Neuronal stem cell (in vitro differentiated cells): ENCODE measurements at regions not wholly inside any gene's neighbourhood (a gene's known extent, or its start where the extent isn't known, plus 50 kb on each side); places are given as distances from the start of the nearest gene placed in this dataset.
A peak's percentile ranks its signal among the peaks of the same experiment; 100 is the strongest.
"Not testable (repeated sequence)": the region's sequence is repeated elsewhere in the genome, so short reads cannot be mapped to it uniquely, and the experiment has no call there.

ENCODE experiments used
- DNase-seq: peaks from one replicate; pipeline ENCODE4 v3.0.0-alpha.2; 2013; ENCODE audit warnings: low spot score
- H2AFZ ChIP-seq: one replicate; pipeline ENCODE4 v1.6.1; 2013; ENCODE audit warnings: mild to moderate bottlenecking, low read length, inconsistent platforms
- H2AK5ac ChIP-seq: 2 replicates; pipeline ENCODE4 v1.6.1; 2013; ENCODE audit warnings: low read depth, mild to moderate bottlenecking, inconsistent platforms, low read length, moderate library complexity, mixed read lengths
- H2BK120ac ChIP-seq: 2 replicates; pipeline ENCODE4 v1.6.1; 2013; ENCODE audit warnings: low read depth, mild to moderate bottlenecking, inconsistent platforms, low read length, moderate library complexity, mixed read lengths
- H2BK12ac ChIP-seq: one replicate; pipeline ENCODE4 v1.6.1; 2013; ENCODE audit warnings: low read length, inconsistent platforms
- H2BK15ac ChIP-seq: 2 replicates; pipeline ENCODE4 v1.6.1; 2013; ENCODE audit warnings: mild to moderate bottlenecking, low read length, inconsistent platforms, mixed read lengths
- H2BK5ac ChIP-seq: one replicate; pipeline ENCODE4 v1.6.1; 2013; ENCODE audit warnings: inconsistent platforms, mild to moderate bottlenecking, low read length, moderate library complexity
- H3K14ac ChIP-seq: one replicate; pipeline ENCODE4 v1.6.1; 2013; ENCODE audit warnings: low read length, inconsistent platforms
- H3K18ac ChIP-seq: 2 replicates; pipeline ENCODE4 v1.6.1; 2013; ENCODE audit warnings: low read length, inconsistent platforms
- H3K23ac ChIP-seq: 2 replicates; pipeline ENCODE4 v1.6.1; 2013; ENCODE audit warnings: low read depth, mild to moderate bottlenecking, mixed read lengths, low read length, inconsistent platforms; ENCODE audit not compliant: poor library complexity
- H3K27ac ChIP-seq: replicated peaks from 3 replicates; pipeline ENCODE4 v1.5.1; 2013; ENCODE audit warnings: low read length, inconsistent platforms
- H3K27me3 ChIP-seq, 3 experiments: 2 replicates each; pipeline ENCODE4 v1.6.1; 2013; ENCODE audit warnings: low read length in 3 of 3, mild to moderate bottlenecking in 2 of 3, inconsistent platforms in 1 of 3, low read depth in 1 of 3, mixed read lengths in 1 of 3, moderate library complexity in 1 of 3; ENCODE audit not compliant: control insufficient read depth in 3 of 3, insufficient read depth in 3 of 3
- H3K36me3 ChIP-seq, 2 donors: replicated peaks in 1 of 2; 2 replicates each; pipeline ENCODE4 v1.6.1; 2013; ENCODE audit warnings: low read length in 2 of 2; ENCODE audit not compliant: control insufficient read depth in 2 of 2, insufficient read depth in 2 of 2
- H3K4ac ChIP-seq: 2 replicates; pipeline ENCODE4 v1.6.1; 2013; ENCODE audit warnings: inconsistent platforms, mild to moderate bottlenecking, low read length, moderate library complexity
- H3K4me1 ChIP-seq, 2 donors: 1 replicate in 1 of 2; 2 replicates in 1 of 2; pipeline ENCODE4 v1.6.1; 2013; ENCODE audit warnings: low read length in 2 of 2, low read depth in 1 of 2; ENCODE audit not compliant: control insufficient read depth in 2 of 2, insufficient read depth in 1 of 2
- H3K4me2 ChIP-seq: one replicate; pipeline ENCODE4 v1.6.1; 2013; ENCODE audit warnings: mild to moderate bottlenecking, low read length, inconsistent platforms; ENCODE audit not compliant: insufficient read depth, poor library complexity, severe bottlenecking
- H3K4me3 ChIP-seq, 2 donors: 2 replicates each; pipeline ENCODE4 v1.5.1; 2013; ENCODE audit warnings: low read length in 2 of 2, mild to moderate bottlenecking in 2 of 2, inconsistent platforms in 1 of 2, moderate library complexity in 1 of 2
- H3K79me1 ChIP-seq: one replicate; pipeline ENCODE4 v1.6.1; 2013; ENCODE audit warnings: low read depth, mild to moderate bottlenecking, inconsistent platforms, low read length, moderate library complexity
- H3K9ac ChIP-seq: one replicate; pipeline ENCODE4 v1.6.1; 2013; ENCODE audit warnings: mild to moderate bottlenecking, low read depth, low read length, inconsistent platforms; ENCODE audit not compliant: poor library complexity
- H3K9me3 ChIP-seq, 2 donors: replicated peaks in 1 of 2; 2 replicates each; pipeline versions ENCODE3 to v1.6.1; 2013; ENCODE audit warnings: low read length in 2 of 2, mild to moderate bottlenecking in 2 of 2, inconsistent platforms in 1 of 2, low read depth in 1 of 2, mixed read lengths in 1 of 2, moderate library complexity in 1 of 2; ENCODE audit not compliant: control insufficient read depth in 2 of 2, insufficient read depth in 1 of 2
- H4K8ac ChIP-seq: one replicate; pipeline ENCODE4 v1.6.1; 2013; ENCODE audit warnings: low read depth, mild to moderate bottlenecking, inconsistent platforms, low read length, moderate library complexity
- H4K91ac ChIP-seq: one replicate; pipeline ENCODE4 v1.6.1; 2013; ENCODE audit warnings: low read length, low read depth, mild to moderate bottlenecking, inconsistent platforms; ENCODE audit not compliant: poor library complexity
- WGBS, 2 donors: extraction: QIAGEN DNeasy Blood & Tissue Kit; methylation state at CpG; one replicate each; pipeline ENCODE4 v1.1.7; 2013; ENCODE audit warnings: missing lambda C conversion rate in 2 of 2, mixed read lengths in 1 of 2; ENCODE audit not compliant: insufficient read length in 2 of 2, insufficient replicate concordance in 1 of 2; ENCODE audit errors: extremely low coverage in 2 of 2; 5-methylcytosine and 5-hydroxymethylcytosine counted together

DNA sequence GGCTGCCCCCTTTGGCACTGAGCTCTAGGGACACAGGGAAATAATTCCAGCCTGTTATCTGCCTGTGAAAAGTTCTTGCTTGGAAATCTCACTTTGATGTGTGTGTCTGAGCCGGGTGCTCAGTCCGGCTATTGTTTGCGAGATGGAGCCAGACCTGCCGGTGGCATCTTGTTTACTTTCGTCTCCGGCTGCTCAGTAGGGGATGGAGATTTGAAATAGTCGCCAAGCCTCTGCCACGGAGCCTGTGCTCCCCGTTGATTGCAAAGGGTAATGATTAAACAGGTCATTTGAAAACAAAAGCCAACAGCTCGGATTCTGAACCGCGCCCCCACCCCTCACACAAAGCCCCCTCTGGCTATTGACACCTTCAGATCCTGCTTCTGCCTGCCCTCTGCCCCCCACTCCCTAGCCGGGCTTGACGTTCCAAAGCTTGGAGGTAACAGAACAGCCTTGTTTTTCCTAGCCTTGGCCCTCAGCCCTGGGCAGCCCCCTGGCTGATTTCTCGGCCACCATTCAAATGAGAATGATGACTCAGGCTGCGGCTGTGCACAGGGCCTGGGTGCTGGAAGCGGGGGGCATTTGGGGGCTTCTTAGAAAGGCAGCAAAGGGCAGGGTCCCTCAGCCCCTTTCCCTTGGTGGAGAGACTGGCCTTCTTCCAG lies 70.8 kb upstream of the SPDYE9 start:
- H3K4me3 ChIP-seq, result peak overlapping the region in 1 of 2 donors; percentile 32
- no CpG with 5 or more reads among the region's 17 CpGs for WGBS, 2 donors

DNA sequence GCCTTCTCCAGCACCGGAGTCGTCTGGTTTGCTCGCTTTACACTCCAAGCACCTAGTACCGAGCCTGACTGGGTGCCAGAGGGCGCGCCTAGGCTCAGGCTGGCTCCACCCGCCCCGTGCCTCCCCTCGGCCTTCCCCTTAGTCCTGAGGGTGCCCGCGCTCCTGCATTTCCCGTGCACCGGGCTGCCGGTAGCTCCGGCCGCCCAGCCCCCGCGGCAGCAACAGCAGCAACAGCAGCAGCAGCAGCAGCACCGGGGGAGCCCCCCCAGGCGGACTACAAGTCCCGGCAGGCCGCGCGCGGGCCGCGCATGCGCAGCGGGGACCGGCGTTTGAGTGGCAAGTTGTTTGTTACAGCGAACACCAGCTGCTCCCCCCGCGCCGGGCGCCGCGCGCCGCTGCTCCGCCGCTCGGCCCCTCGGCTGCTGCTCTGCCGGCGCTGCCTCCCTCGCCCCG lies 68.8 kb upstream of the SPDYE9 start:
- WGBS, 2 donors, result no CpG with 5 or more reads among the region's 48 CpGs
- H3K4me1 ChIP-seq, DNase-seq, H3K9me3 ChIP-seq, H2AK5ac ChIP-seq, H3K9ac ChIP-seq, H2AFZ ChIP-seq, H3K23ac ChIP-seq, H2BK15ac ChIP-seq, H4K8ac ChIP-seq, H3K79me1 ChIP-seq, H2BK120ac ChIP-seq, H3K27ac ChIP-seq, H3K18ac ChIP-seq, H3K27me3 ChIP-seq, H3K14ac ChIP-seq, H3K4ac ChIP-seq, H3K36me3 ChIP-seq, H2BK12ac ChIP-seq, H4K91ac ChIP-seq, H2BK5ac ChIP-seq: not testable (repeated sequence)
- H3K4me3 ChIP-seq, result peak overlapping the region in 1 of 2 donors; percentile 33
- peak overlapping the region; percentile 18 for H3K4me2 ChIP-seq

More for the DNA sequence above, 70.8 kb upstream of the SPDYE9 start:
- H3K9me3 ChIP-seq, H3K79me1 ChIP-seq, H3K36me3 ChIP-seq, H3K4ac ChIP-seq, H3K27me3 ChIP-seq, H2BK12ac ChIP-seq, H2AK5ac ChIP-seq, DNase-seq, H2AFZ ChIP-seq, H3K18ac ChIP-seq, H4K91ac ChIP-seq, H3K4me1 ChIP-seq, H3K27ac ChIP-seq, H4K8ac ChIP-seq, H2BK120ac ChIP-seq, H3K23ac ChIP-seq, H2BK15ac ChIP-seq, H3K9ac ChIP-seq, H3K14ac ChIP-seq, H2BK5ac ChIP-seq: not testable (repeated sequence)
- H3K4me2 ChIP-seq, result peak overlapping the region; percentile 11

DNA sequence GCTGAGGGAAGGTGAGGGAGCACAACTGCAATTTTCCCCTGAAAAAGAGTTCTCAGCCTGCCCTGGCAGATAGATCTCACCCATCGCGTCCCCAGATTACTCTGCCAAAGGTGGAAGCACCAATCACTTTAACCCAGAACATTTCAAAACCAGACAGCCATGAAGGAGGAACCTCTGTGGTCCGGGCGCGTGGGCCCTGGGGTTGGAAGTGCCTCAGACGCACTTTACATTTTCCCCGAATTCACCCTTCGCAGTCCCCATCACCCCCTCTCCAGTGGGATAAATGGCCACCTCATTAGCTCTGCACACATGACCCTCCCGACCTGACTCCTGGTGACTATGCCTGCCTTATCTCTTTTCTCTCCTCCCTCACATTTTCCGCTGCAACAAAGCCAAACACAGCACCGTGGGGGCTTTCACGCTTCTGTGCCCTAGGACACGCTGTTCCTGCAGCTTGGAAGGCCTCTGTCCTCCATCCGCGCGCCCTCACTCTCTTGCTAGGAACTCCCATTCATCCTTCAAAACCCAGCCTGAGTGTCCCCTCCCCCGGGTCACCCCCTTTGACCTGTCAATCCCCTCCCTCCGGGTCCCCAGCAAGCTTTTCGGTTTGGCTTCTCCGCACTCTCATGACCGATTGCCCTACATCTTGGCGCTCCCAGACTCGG lies 68.2 kb upstream of the SPDYE9 start:
- not testable (repeated sequence) for H3K4me2 ChIP-seq, H3K4ac ChIP-seq, H2BK5ac ChIP-seq, H2AK5ac ChIP-seq, H3K18ac ChIP-seq, H3K4me1 ChIP-seq, H2BK12ac ChIP-seq, H3K9me3 ChIP-seq, H3K27me3 ChIP-seq, H3K14ac ChIP-seq, H3K79me1 ChIP-seq, H3K23ac ChIP-seq, H4K8ac ChIP-seq, H2BK15ac ChIP-seq, H4K91ac ChIP-seq, DNase-seq, H3K9ac ChIP-seq, H3K36me3 ChIP-seq, H2BK120ac ChIP-seq
- Histone ChIP-seq H2AFZ (peak overlapping the region; percentile 49), H3K4me3 (peak overlapping the region in 1 of 2 donors; percentile 42), H3K27ac (peak overlapping the region; percentile 21)
- no CpG with 5 or more reads among the region's 23 CpGs for WGBS, 2 donors

DNA sequence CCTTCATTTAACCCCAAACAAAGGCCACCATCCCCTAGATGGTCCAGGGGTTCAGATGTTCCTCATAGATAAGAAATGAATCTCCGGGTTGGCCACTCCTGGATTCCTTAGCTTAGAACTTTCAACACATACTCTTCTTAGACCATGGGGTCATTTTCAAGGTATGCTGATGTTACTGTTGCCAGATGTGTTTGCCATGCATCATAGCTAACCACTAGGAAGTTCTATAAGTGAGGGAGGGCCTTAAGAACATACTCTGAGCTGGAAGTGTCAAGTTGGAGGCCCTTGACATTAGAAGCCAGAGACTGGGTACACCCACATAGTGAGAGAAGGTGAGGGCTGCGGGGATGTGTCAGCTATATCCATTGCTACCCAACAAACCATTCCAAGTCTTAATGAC lies 62.7 kb upstream of the SPDYE9 start:
- not testable (repeated sequence) for H4K8ac ChIP-seq, H4K91ac ChIP-seq, H2BK5ac ChIP-seq, H3K4ac ChIP-seq, H2AK5ac ChIP-seq, H2BK120ac ChIP-seq, H3K4me1 ChIP-seq, H3K4me3 ChIP-seq, H3K36me3 ChIP-seq, H3K9me3 ChIP-seq, DNase-seq, H3K27ac ChIP-seq, H3K14ac ChIP-seq, H2BK15ac ChIP-seq, H3K18ac ChIP-seq, H3K27me3 ChIP-seq, H3K79me1 ChIP-seq, H2BK12ac ChIP-seq, H3K23ac ChIP-seq, H3K9ac ChIP-seq, H3K4me2 ChIP-seq, H2AFZ ChIP-seq
- WGBS, 2 donors, result no CpG with 5 or more reads among the region's 2 CpGs
